Bronchial epithelial cell (primary cell): ENCODE measurements at regions not wholly inside any gene's neighbourhood (a gene's known extent, or its start where the extent isn't known, plus 50 kb on each side); places are given as distances from the start of the nearest gene placed in this dataset.
"Not testable (repeated sequence)": the region's sequence is repeated elsewhere in the genome, so short reads cannot be mapped to it uniquely, and the experiment has no call there.

Experiments
- DNase-seq: peaks from one replicate; pipeline ENCODE4 v3.0.0-alpha.2; 2010; ENCODE audit warnings: low read depth
- FAIRE-seq: peaks from 2 replicates; lab custom pipeline; 2011; peaks lifted over from hg19 to GRCh38; lab: Jason Lieb, UNC
- H3K27me3 ChIP-seq: 2 replicates; pipeline ENCODE4 v1.5.1; 2011; ENCODE audit warnings: low read length; ENCODE audit not compliant: control insufficient read depth, insufficient read depth
- H3K36me3 ChIP-seq: 2 replicates; pipeline ENCODE4 v1.5.1; 2011; ENCODE audit warnings: low read length; ENCODE audit not compliant: control insufficient read depth, insufficient read depth
- H3K4me3 ChIP-seq: 2 replicates; pipeline ENCODE4 v1.5.1; 2011; ENCODE audit warnings: mild to moderate bottlenecking, low read depth, low read length, control low read depth
- CTCF ChIP-seq: IDR thresholded peaks from 2 replicates; pipeline ENCODE4 v1.5.1; 2011; ENCODE audit warnings: mild to moderate bottlenecking, moderate library complexity, low read length, control low read depth, inconsistent platforms; ENCODE audit not compliant: insufficient read depth, severe bottlenecking

GRCh38 chr7:142646386-142647140 is 102.7 kb upstream of the PRSS1 start:
- Histone ChIP-seq H3K27me3 (peaks cover under 1% of the 10 kb centered on the region), H3K4me3 (no peak overlapping the region), H3K36me3 (no peaks in the 10 kb centered on the region)
- FAIRE-seq (no peak), DNase-seq (no peak)
- no peak for TF ChIP-seq CTCF

- TF ChIP-seq CTCF = no peak
- DNase-seq (no peak), FAIRE-seq (no peak)
- no peak overlapping the region for H3K4me3 ChIP-seq
- H3K36me3 ChIP-seq = no peaks in the 10 kb centered on the region
- H3K27me3 ChIP-seq = peaks cover 2% of the 10 kb centered on the region
Measured at GRCh38 chr7:142645777-142646176, 103.5 kb upstream of the PRSS1 start.

- FAIRE-seq (no peak), DNase-seq (no peak)
- no peaks in the 10 kb centered on the region for H3K36me3 ChIP-seq
- peaks cover 2% of the 10 kb centered on the region for H3K27me3 ChIP-seq
- no peak for TF ChIP-seq CTCF
- H3K4me3 ChIP-seq = no peak overlapping the region
Measured at GRCh38 chr7:142642316-142642715, 107.0 kb upstream of the PRSS1 start.

- not testable (repeated sequence) for FAIRE-seq, DNase-seq, H3K27me3 ChIP-seq, H3K4me3 ChIP-seq, H3K36me3 ChIP-seq
Measured at GRCh38 chr7:142641252-142641651, 108.0 kb upstream of the PRSS1 start.

- H3K27me3 ChIP-seq = peaks cover 2% of the 10 kb centered on the region
- TF ChIP-seq CTCF = no peak
- H3K4me3 ChIP-seq = no peak overlapping the region
- DNase-seq = no peak
- FAIRE-seq = no peak
- no peaks in the 10 kb centered on the region for H3K36me3 ChIP-seq
Measured at GRCh38 chr7:142638581-142638980, 110.7 kb upstream of the PRSS1 start.

- FAIRE-seq (no peak), DNase-seq (no peak)
- H3K27me3 ChIP-seq = peaks cover 2% of the 10 kb centered on the region
- TF ChIP-seq CTCF = no peak
- H3K36me3 ChIP-seq = no peaks in the 10 kb centered on the region
- H3K4me3 ChIP-seq = no peak overlapping the region
Measured at GRCh38 chr7:142637240-142637639, 112.0 kb upstream of the PRSS1 start.
